ENCODE measurements at regions not wholly inside any gene's neighbourhood (a gene's known extent, or its start where the extent isn't known, plus 50 kb on each side); places are given as distances from the start of the nearest gene placed in this dataset.

DNA sequence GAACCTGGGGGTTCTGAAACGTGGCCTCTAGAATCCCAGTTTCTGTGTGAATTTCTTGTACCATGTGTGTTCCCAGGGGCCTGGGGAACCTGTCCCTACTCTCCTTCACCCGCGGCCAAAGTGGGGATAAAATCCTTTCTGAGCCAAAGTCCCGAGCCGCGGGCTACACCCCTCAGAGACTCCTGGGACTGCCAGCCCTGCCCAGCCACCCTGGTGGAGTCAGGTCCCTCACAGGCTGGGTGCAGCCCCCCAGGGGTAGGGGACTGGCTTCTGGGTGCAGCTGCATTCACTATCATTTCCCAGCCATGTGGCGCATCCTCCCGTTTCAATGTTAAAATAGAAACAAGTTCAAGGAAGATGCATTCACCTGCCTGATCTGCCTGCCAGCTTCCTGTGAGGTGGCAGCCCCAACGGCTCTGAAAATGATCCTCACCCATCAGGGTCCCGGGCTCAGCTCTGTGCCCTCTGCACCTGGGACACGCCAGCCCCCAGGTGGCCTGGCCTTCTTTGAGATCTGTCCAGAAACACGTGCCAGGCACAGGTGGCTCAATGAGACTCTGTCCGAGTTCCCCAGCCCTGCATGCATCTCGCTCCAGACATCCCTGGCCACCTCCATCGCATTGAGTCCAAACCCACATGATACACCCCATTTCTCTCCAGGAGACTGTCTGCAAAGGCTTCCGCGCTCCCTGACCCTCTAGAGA, 338.8 kb downstream of the CTTN start:
- no peak for TF ChIP-seq BHLHE40 (IDR thresholded peaks at IDR 0.05; ENCODE audit: low read length)
- TF ChIP-seq, protein P1, sequence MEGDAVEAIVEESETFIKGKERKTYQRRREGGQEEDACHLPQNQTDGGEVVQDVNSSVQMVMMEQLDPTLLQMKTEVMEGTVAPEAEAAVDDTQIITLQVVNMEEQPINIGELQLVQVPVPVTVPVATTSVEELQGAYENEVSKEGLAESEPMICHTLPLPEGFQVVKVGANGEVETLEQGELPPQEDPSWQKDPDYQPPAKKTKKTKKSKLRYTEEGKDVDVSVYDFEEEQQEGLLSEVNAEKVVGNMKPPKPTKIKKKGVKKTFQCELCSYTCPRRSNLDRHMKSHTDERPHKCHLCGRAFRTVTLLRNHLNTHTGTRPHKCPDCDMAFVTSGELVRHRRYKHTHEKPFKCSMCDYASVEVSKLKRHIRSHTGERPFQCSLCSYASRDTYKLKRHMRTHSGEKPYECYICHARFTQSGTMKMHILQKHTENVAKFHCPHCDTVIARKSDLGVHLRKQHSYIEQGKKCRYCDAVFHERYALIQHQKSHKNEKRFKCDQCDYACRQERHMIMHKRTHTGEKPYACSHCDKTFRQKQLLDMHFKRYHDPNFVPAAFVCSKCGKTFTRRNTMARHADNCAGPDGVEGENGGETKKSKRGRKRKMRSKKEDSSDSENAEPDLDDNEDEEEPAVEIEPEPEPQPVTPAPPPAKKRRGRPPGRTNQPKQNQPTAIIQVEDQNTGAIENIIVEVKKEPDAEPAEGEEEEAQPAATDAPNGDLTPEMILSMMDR (IDR thresholded peaks at IDR 0.05 in 2 of 3, conservative IDR thresholded peaks at IDR 0.05 in 1 of 3; ENCODE audit: insufficient read depth in 2 of 3, low read depth in 1 of 3, low read length in 3 of 3) = no peak
- no peak for TF ChIP-seq TAF1 (IDR thresholded peaks at IDR 0.05; ENCODE audit: control insufficient read depth, extremely low read depth, insufficient read depth, low read length, severe bottlenecking)
- no peak for TF ChIP-seq ZNF134 (CRISPR knock-in tag; conservative IDR thresholded peaks at IDR 0.05)
- TF ChIP-seq, protein P2, sequence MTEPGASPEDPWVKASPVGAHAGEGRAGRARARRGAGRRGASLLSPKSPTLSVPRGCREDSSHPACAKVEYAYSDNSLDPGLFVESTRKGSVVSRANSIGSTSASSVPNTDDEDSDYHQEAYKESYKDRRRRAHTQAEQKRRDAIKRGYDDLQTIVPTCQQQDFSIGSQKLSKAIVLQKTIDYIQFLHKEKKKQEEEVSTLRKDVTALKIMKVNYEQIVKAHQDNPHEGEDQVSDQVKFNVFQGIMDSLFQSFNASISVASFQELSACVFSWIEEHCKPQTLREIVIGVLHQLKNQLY (CRISPR knock-in tag; conservative IDR thresholded peaks at IDR 0.05) = no peak
- TF ChIP-seq ZNF146 (CRISPR knock-in tag; IDR thresholded peaks at IDR 0.05; ENCODE audit: unreplicated experiment) = no peak
- TF ChIP-seq POLR2A (conservative IDR thresholded peaks at IDR 0.05) = no peak
- no peak for TF ChIP-seq TGIF2 (CRISPR knock-in tag; IDR thresholded peaks at IDR 0.05)
- TF ChIP-seq, protein P3, sequence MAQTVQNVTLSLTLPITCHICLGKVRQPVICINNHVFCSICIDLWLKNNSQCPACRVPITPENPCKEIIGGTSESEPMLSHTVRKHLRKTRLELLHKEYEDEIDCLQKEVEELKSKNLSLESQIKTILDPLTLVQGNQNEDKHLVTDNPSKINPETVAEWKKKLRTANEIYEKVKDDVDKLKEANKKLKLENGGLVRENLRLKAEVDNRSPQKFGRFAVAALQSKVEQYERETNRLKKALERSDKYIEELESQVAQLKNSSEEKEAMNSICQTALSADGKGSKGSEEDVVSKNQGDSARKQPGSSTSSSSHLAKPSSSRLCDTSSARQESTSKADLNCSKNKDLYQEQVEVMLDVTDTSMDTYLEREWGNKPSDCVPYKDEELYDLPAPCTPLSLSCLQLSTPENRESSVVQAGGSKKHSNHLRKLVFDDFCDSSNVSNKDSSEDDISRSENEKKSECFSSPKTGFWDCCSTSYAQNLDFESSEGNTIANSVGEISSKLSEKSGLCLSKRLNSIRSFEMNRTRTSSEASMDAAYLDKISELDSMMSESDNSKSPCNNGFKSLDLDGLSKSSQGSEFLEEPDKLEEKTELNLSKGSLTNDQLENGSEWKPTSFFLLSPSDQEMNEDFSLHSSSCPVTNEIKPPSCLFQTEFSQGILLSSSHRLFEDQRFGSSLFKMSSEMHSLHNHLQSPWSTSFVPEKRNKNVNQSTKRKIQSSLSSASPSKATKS (CRISPR knock-in tag; IDR thresholded peaks at IDR 0.05) = no peak
- no peak for TF ChIP-seq NR4A1 (CRISPR knock-in tag; IDR thresholded peaks at IDR 0.05)
- TF ChIP-seq NR4A1 (tag; IDR thresholded peaks at IDR 0.05) = no peak
- no peak for TF ChIP-seq MEF2D (tag; conservative IDR thresholded peaks at IDR 0.05; ENCODE audit: low read depth)
- TF ChIP-seq RAD21 (CRISPR knock-in tag; conservative IDR thresholded peaks at IDR 0.05 in 1 of 2, IDR thresholded peaks at IDR 0.05 in 1 of 2) = no peak
- no peak for TF ChIP-seq CEBPB (tag; IDR thresholded peaks at IDR 0.05)
- TF ChIP-seq SMARCA5 (IDR thresholded peaks at IDR 0.05) = no peak

Data from K562 (cell line).